Body of pancreas (tissue), 4 donors: ENCODE measurements at regions not wholly inside any gene's neighbourhood (a gene's known extent, or its start where the extent isn't known, plus 50 kb on each side); places are given as distances from the start of the nearest gene placed in this dataset.

Experiments
- ATAC-seq: fragments of 150-250 bp; one replicate; pipeline ENCODE4 v1.9.1; 2016
- DNase-seq, 4 donors: peaks; one replicate each; pipeline ENCODE4 v3.0.0-alpha.2; 2019
- H3K27ac ChIP-seq, 4 donors: fragments of 200-600 bp; sonication (generic); 1 replicate in 3 of 4; 2 replicates in 1 of 4; pipeline versions ENCODE4 v1.5.1 to v1.6.1; 2016 to 2019; ENCODE audit warnings: mild to moderate bottlenecking in 1 of 4, mixed read lengths in 1 of 4, moderate library complexity in 1 of 4
- H3K27me3 ChIP-seq, 2 donors: fragments of 200-600 bp; sonication (generic); one replicate each; pipeline ENCODE4 v1.6.0; 2016; ENCODE audit warnings: mild to moderate bottlenecking in 1 of 2
- H3K36me3 ChIP-seq, 2 donors: fragments of 200-600 bp; sonication (generic); replicated peaks in 1 of 2; 2 replicates each; pipeline ENCODE4 v1.5.1; 2016; ENCODE audit warnings: low read depth in 2 of 2; ENCODE audit not compliant: insufficient read depth in 1 of 2
- H3K4me1 ChIP-seq: fragments of 200-600 bp; sonication (generic); one replicate; pipeline ENCODE4 v1.6.0; 2016
- H3K4me3 ChIP-seq, 2 donors: fragments of 200-600 bp; sonication (generic); 1 replicate in 1 of 2; 2 replicates in 1 of 2; pipeline ENCODE4 v1.5.1; 2016 to 2019
- H3K9me3 ChIP-seq, 3 donors: fragments of 200-600 bp; sonication (generic); 1 replicate in 2 of 3; 2 replicates in 1 of 3; pipeline ENCODE4 v1.5.1; 2016
- POLR2A ChIP-seq, 3 donors: fragments of 450-650 bp; IDR thresholded peaks; one replicate each; pipeline ENCODE4 v1.6.1; 2016; ENCODE audit warnings: antibody characterized with exemption in 3 of 3, mild to moderate bottlenecking in 2 of 3
- WGBS, 2 donors: methylation state at CpG; one replicate each; pipeline ENCODE4 v1.1.5; 2017; 5-methylcytosine and 5-hydroxymethylcytosine counted together
- intact Hi-C: fragments of 100-400 bp; cut with DNase I; formaldehyde crosslinking; loops from one replicate; pipeline ENCODE4 v1.15.1; 2023
- TF ChIP-seq, protein P1 (sequence below), 7 experiments: fragments of 450-650 bp in 4 of 7; fragments of 200-600 bp in 3 of 7; sonication (generic) in 3 of 7; IDR thresholded peaks; one replicate each; pipeline ENCODE4 v1.5.1; 2016 to 2019; ENCODE audit warnings: antibody characterized with exemption in 7 of 7

DNA sequence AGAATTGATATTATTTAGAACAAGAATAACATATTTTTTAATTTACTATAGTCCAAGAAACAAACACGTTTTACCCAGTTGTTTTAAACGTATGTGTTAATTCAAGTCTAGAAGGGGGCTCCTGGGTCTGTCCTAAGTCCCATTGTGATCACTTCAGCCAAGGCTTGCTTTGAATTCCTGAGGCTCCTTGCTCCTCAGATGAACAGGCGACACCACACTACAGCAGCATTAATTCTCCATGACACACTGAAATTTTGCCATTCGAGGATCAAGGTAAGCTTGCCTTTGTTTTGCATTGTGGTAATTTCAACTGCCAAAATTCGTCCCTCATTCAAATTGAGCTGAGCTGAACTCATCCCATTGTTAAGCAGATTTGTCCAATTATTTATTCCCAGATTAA lies 1442.6 kb downstream of the SLITRK5 start:
- Histone ChIP-seq H3K4me3 (no peak overlapping the region), H3K27me3 (no peaks in the 10 kb centered on the region), H3K27ac (no peak overlapping the region), H3K36me3 (no peaks in the 10 kb centered on the region), H3K9me3 (no peaks in the 10 kb centered on the region), H3K4me1 (no peaks in the 10 kb centered on the region)
- WGBS, 2 donors, result 43 to 51% methylated on average over 5 of the region's 5 CpGs
- DNase-seq (no peak), ATAC-seq (no peak)
- TF ChIP-seq, protein P1, sequence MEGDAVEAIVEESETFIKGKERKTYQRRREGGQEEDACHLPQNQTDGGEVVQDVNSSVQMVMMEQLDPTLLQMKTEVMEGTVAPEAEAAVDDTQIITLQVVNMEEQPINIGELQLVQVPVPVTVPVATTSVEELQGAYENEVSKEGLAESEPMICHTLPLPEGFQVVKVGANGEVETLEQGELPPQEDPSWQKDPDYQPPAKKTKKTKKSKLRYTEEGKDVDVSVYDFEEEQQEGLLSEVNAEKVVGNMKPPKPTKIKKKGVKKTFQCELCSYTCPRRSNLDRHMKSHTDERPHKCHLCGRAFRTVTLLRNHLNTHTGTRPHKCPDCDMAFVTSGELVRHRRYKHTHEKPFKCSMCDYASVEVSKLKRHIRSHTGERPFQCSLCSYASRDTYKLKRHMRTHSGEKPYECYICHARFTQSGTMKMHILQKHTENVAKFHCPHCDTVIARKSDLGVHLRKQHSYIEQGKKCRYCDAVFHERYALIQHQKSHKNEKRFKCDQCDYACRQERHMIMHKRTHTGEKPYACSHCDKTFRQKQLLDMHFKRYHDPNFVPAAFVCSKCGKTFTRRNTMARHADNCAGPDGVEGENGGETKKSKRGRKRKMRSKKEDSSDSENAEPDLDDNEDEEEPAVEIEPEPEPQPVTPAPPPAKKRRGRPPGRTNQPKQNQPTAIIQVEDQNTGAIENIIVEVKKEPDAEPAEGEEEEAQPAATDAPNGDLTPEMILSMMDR (IDR thresholded peaks at IDR 0.05), result no peak
- no peak for TF ChIP-seq POLR2A (IDR thresholded peaks at IDR 0.05)
- intact Hi-C loops, result no loop called here

GRCh38 chr13:89115307-89115706 lies 1444.1 kb downstream of the SLITRK5 start:
- Histone ChIP-seq H3K4me1 (no peaks in the 10 kb centered on the region), H3K27ac (no peak overlapping the region), H3K9me3 (no peaks in the 10 kb centered on the region), H3K27me3 (no peaks in the 10 kb centered on the region), H3K36me3 (no peaks in the 10 kb centered on the region), H3K4me3 (no peak overlapping the region)
- WGBS, 2 donors, result 68 to 76% methylated on average over 3 of the region's 3 CpGs
- no peak for ATAC-seq
- no peak for DNase-seq
- TF ChIP-seq, protein P1 (IDR thresholded peaks at IDR 0.05), result no peak
- no peak for TF ChIP-seq POLR2A (IDR thresholded peaks at IDR 0.05)
- intact Hi-C loops, result no loop called here

- ATAC-seq (no peak), DNase-seq (no peak)
- no peak for TF ChIP-seq POLR2A (IDR thresholded peaks at IDR 0.05)
- TF ChIP-seq, protein P1 (IDR thresholded peaks at IDR 0.05), result no peak
- H3K9me3 ChIP-seq, result no peaks in the 10 kb centered on the region
- 50 to 61% methylated on average over 3 of the region's 3 CpGs for WGBS, 2 donors
- no peak overlapping the region for H3K4me3 ChIP-seq
- intact Hi-C loops, result no loop called here
- no peak overlapping the region for H3K27ac ChIP-seq
- no peaks in the 10 kb centered on the region for H3K4me1 ChIP-seq
- no peaks in the 10 kb centered on the region for H3K36me3 ChIP-seq
- no peaks in the 10 kb centered on the region for H3K27me3 ChIP-seq
Observed at GRCh38 chr13:89136678-89137077, 1465.5 kb downstream of the SLITRK5 start.

DNA sequence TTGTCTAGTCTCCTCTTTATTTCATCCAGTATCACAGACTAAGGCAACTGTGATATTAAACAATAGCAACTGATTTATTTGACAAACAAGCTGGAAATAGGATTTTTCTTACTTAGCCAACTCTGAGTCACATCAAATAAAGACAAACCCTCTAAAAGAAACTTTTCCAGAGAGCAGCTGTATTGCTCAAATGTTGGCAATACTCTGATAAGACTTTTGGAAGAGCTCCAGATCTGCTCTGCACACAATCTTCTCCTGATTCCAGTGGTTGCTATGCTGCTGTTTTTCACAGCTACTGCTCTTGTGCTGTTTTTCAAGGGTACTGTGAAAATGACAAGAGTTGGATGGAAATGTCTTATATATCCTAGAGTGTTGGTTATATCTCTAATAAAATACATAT lies 1479.2 kb downstream of the SLITRK5 start:
- no peak overlapping the region for H3K4me3 ChIP-seq
- no peak overlapping the region for H3K27ac ChIP-seq
- peak; percentile 52 for ATAC-seq
- DNase-seq, result peak in 2 of 4 donors; percentile 13 to 18
- TF ChIP-seq POLR2A (IDR thresholded peaks at IDR 0.05), result no peak
- TF ChIP-seq, protein P1 (IDR thresholded peaks at IDR 0.05), result no peak
- H3K9me3 ChIP-seq, result no peaks in the 10 kb centered on the region
- H3K27me3 ChIP-seq, result no peaks in the 10 kb centered on the region
- intact Hi-C loops, result no loop called here
- no peaks in the 10 kb centered on the region for H3K36me3 ChIP-seq
- no peaks in the 10 kb centered on the region for H3K4me1 ChIP-seq

- ATAC-seq (no peak), DNase-seq (no peak)
- Histone ChIP-seq H3K27ac (no peak overlapping the region), H3K4me1 (no peaks in the 10 kb centered on the region), H3K9me3 (no peaks in the 10 kb centered on the region), H3K36me3 (no peaks in the 10 kb centered on the region), H3K27me3 (no peaks in the 10 kb centered on the region), H3K4me3 (no peak overlapping the region)
- intact Hi-C loops, result no loop called here
- TF ChIP-seq, protein P1 (IDR thresholded peaks at IDR 0.05), result no peak
- TF ChIP-seq POLR2A (IDR thresholded peaks at IDR 0.05), result no peak
- WGBS, 2 donors, result 91 to 93% methylated on average over 5 of the region's 5 CpGs
Observed at GRCh38 chr13:89153941-89154340, 1482.8 kb downstream of the SLITRK5 start.
